HK-2 (cell line): ENCODE measurements at regions not wholly inside any gene's neighbourhood (a gene's known extent, or its start where the extent isn't known, plus 50 kb on each side); places are given as distances from the start of the nearest gene placed in this dataset.

Source experiments
- DNase-seq: peaks from one replicate; pipeline ENCODE4 v3.0.0-alpha.2; 2018; ENCODE audit not compliant: unreplicated experiment

DNA sequence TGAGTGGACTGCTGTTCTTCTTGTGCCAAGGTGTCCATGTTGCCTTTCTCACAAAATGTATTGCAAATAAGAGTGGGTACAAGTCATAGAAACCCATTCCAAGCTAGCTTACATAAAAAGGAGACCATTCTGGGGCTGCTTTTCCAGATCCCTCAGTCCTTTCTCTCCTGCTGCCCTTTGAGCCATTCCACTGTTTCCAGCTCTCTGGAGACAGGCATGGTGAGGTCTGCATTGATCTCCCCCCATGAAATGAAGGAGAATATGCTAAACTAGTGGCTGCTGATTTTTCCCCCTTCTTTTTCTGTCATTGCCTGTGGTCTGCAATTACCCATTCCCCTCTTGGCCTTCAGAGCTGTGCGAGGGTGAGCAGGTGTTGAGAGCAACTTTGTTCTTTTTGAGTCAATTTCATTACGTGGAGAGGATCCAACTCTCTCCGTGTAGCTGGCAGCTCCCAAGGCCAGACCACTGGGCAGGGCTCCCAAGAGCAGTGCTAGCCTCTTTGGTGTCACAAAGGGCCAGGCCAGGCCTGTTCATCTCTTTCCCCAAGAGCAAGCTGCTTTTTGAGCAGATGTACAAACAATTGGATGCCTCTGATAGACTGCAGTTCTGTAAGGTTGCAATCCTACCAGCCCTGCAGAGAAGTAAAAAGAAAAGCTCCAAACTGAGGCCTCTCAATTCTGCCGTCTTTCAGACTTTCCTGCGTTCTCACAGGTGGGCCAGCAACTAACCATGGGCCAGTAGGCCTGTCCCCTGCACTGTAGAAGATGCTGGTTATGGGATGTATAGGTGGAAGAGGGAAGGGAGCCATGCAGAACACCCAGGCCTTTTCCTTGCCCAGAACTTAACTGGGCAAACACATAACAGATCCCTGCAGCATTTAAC is 96.1 kb upstream of the ARMC2 start:
- DNase-seq, result no peak

DNA sequence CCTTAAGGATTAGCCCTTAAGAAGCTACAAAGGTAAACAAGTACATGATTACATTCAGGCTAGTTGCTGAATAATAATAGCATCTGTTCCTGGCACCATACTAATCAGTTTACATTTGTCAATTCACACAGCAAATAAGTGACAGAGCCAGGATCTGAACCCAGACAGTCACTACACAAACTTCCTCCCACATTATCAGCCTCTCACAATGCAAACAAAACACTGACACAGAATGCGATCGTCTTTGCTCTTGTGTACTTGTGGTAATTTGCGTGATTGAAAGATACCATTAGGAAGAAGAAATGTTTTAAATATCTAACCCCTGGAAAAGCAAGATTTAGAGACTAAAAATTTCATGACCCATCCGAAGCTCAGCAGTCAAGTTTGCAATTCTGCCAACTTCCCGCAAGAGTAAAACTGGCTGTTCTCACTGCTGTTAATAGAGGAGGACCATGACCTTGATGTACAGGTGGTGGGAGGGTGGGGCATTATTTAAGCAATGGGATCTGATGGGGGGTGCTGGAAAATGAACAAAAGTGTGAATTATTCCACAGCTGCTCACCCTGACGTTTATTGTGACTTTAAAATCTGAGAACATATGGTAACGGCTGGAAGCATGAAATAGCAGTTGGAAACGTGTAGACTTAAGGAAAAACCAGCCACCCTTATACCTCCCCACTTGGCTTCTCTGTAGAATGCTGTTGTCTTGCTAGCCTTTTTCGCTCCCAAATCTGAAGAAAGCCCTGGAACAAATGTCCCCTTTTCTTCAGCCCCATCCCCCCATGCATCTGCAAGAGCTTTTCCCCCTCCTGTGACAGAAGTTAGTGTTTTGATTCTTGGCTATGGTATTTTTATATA is 95.3 kb upstream of the ARMC2 start:
- DNase-seq, result no peak

DNA sequence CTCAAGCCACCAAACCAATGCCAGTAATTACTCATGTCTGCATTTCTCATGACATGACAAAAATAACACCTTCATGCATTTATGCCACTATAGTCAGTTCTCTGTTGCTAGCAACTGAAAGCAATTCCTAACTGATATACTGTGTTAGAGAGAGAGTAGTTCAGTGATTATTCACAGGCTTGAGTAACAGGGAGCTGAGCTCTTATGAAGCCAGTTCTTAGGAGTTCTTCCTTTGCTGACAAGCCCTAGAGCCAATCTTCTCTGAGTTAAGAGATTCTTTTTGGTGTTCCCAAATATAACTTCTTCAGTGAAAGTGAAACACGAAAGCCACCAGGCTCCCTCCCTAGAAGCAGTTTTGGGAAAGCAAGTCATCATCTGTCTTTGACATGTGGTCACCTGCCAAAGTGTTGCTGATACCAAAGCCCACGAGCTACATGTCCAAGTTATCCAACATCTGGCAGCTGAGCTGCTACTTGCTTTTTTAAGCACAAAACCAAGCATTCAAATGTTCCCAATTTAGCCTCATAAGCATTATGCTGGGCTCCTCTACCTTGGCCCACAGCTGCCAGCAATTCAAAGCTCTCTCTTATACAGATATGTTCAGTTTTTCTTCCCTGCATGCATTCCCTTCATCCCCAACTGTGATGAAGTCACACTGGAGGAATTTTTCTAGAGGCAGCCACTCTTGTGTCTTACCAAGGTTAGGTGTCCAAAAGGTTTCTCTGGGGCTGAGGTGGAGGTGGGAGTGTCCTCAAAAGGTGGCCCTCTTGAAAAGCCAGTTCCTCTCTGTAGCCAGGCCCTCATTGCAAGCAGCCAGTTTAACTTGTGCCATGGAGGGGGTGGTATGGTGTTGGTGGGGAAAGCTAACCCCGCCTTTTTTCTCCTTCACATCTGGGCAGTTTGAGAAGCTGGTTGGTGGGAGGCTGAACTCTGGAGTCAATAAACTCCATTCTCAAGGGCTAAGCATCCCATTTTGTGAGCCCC is 92.7 kb upstream of the ARMC2 start:
- DNase-seq, result no peak

DNA sequence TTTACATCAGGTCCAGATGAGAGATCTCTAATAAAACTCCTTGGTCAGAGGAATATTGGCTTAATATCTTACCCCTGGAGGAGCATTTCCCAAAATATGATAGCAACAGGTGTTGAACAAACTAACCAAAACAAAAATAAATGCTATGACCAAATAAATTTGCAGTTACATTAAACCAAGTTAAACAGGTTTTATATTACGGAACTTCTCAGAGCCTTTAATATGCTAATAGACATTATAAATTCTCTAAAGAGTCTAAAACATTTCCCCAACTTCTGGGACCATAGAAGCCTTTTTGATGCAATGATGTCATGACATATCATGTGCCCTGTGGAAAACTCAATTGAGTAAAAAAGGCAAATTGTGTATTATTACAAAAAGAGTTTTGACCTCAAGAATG is 90.9 kb upstream of the ARMC2 start:
- DNase-seq, result no peak

DNA sequence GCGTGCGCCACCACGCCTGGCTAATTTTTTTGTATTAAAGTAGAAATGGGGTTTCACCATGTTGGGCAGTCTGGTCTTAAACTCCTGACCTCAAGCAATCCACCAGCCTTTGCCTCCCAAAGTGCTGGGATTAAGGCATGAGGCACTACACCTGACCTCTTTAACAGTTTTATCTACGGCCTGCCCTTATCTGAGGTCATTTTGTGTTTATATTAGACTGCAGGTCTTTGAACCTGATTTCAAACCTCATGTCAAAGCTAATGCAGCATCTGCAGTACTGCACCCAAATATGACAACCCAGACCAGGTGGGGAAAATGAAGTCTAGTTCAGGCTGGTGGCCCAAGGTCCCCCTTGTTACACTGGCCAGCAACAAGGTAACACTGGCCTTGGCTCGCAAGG is 89.3 kb upstream of the ARMC2 start:
- DNase-seq, result no peak

DNA sequence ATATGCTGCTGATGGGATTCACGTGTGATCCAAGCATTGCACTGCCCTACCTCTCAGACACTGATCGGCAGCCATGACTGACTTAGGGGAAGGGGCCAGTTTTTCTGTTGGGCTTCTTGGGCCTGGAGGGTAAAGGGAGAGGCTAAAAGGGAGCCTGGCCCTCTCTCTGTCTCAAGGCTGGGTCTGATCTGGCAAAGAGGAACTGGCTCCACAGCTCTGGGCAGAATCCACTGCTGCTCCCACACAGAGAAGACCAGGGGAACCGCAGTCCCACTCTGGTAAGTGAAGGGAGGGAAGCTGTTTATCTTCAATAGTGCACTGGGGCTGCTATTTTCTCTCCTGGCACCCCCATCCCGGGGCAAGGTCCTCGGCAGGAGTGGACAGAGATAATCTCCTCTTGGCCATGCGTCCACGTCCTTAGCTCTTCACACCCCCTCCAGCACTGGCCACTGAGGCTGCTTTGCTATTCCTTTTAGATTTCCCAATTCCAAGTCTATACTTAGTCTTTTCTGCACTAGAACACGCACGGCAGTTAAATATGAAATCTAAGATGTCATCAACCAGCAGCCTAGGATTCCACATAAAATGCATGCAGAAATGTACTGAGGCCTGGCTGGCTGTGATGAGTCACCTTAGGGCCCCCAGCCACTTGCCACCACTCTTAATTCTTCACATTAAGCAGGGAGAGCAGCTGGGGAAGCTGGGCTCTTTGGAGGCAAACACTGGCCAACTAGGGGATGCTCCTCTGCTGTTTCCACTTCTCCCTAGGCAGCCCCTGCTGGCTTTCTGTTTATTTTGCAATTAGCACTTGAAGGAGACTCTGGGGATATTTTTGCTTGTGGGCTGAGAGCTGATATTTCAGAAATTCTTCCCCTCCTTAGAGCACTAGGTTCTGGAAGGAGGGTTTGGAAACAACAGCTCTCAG is 87.8 kb upstream of the ARMC2 start:
- no peak for DNase-seq

DNA sequence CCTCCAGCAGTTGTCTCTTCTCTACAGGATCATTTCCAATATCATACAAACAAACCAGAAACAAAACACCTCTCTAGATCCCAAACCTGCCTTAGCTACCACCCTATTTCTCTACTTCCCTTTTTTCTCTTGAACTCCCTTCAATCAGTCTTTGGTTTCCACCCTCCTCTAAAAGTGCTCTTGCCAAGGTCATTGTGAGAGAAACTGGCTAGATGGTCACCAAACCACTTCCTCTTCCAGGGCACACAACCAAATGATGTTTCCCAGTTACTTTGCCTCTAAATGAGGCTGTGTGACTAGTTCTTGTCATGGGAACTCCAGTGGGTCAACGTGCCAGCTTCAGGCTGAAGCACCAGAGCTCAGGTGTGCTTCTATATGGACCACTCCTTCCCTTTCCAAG is 85.8 kb upstream of the ARMC2 start:
- no peak for DNase-seq

DNA sequence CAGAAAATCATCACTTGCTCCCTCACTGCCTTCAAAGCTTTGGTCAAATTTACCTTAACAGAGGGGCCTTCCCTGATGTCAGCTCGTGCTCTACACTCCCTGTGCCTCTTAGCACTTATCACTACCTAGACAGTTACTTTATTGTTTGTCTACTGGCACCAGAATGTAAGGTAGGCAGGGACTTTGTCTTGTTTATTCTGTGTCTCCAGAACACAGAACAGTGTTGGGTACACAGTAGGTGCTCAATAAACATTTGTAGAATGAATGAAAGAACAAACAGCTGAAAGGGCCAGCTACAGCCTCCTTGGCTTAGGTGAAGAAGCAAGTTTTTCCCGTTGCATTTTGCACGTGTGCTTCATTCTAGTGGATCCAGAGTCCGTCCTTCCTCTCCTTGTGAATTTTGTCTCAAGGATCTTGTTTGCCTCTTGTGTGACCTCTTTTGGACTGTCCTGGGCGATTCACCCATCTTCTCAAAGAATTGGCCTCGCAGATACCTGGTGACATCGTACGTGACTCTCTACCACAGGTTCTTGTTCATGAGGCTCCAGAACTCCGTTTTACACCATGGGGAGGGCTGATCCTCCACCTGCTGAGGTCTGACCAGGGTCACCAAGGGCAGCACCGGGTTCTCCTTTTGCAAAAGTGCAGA is 84.2 kb upstream of the ARMC2 start:
- DNase-seq, result no peak

DNA sequence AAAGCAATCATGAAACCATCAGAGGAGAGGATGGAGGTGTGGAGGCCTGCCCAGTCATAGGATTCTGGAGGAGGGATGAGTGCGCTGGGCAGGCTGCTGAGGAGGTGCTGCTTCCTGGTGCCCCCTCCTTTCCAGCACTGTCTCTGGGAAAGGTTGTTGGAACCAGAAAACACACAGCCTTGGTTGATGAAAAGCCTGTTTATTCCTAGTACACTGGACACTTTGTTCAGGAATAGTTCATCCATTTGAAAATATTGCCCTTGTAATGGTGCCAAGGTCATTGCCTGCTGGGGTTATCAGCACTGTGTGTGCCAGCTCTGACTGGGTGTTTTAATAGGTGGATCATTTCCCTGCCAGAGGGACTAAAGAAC is 83.7 kb upstream of the ARMC2 start:
- no peak for DNase-seq

DNA sequence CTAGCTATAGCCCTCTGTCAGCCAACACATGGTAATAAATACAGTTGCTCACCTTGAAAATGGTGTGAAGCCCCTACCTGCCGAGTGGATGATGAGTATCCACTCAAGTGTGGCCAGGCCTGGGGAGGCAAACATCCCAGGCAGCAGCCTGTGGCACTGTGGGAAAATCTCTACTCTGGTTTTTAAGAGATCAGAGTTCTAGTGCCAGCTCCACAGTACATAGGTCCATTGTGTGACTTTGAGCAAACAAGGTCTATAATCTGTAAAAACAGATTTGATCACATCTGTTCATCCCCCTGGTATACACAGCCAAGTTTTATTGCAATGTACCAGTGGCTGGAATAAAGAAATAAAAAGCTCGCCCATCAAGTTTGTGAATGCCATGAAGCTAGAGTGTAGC is 82.7 kb upstream of the ARMC2 start:
- no peak for DNase-seq

DNA sequence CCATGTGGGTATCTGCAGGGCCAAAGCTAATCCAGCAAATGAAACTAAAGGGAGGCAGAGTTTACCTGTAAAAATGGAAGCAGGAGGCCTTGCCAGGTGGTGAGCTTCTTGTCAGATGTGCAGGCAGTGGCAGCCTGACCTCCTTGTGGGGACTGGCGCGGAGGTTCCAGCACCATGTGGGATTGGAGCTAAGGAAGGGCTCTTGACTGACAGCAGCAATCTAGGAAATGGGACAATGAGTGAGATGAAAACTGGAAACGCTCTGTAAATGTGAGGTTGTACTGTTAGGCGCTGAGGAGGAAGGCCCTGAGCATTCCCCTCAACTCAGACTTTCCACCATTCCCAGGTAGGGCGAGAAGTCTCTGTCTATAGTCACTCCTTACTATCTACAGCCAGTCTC is 81.8 kb upstream of the ARMC2 start:
- DNase-seq, result no peak

DNA sequence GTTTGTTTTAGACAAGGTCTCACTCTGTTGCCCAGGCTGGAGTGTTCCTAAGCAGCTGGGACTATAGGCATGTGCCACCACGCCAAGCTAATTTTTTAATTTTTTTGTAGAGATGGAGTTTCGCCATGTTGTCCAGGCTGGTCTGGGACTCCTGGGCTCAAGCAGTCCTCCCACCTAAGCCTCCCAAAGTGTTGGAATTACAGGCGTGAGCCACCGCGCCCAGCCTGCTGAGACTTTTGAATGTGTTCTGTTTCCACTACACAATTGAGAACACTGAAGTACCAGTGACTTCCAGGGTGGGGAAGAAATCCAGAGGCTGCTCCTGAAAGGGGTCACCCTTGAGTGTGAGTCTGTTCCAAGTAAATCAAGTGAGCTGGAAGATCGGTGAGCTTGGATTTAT is 81.3 kb upstream of the ARMC2 start:
- no peak for DNase-seq

DNA sequence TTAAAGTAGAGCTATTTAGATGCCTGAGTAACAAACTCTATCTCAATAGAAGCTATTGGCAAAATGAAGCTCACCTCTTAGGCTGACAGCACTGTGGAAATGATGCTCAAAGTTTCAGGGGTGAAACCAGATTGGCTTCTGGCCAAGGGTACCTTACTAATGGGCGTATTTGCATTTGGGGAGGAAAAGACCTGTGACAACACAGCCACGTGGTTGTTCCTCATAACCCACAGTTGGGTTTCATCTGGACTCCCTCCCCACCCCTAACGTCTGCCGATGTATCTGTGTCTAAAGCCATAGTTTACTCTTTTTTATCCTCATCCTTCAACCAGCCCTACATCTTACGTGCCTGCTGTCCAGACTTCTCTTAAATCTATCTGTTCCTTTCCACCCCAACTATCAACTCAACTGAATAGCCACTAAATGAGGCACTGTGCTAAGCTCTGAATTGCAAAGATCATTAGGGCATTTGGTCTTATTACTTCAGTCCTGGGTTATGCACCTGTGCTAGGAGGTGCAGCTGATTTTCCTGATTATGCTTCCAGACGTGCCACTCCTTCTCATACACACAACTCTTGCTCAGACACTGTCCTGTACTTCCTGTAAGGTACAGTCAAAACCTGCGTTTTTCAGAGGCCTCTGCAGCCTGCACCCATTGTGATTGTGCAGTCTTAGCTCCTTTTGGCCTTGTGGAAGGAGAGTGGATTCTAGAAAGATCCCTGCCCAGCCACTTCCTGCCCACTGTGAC is 80.6 kb upstream of the ARMC2 start:
- no peak for DNase-seq

DNA sequence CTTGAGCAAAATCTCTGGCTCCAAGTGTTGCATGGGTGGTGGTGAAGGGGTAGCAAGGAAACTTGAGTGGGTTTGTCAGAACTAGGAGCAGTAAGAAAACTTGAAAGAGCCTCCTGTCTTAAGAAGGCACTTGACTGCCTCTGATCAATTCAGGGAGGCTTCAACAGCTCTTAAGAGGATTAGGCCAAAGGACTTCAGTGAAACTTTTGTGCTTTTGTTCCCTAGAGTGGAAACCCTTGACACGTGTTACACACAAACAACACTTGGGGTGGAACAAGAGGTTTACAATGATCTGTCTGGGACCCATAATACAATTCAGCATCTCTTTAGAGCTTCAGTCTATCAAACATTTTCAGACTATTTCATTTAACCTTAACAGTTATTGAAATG is 80.1 kb upstream of the ARMC2 start:
- DNase-seq, result no peak

DNA sequence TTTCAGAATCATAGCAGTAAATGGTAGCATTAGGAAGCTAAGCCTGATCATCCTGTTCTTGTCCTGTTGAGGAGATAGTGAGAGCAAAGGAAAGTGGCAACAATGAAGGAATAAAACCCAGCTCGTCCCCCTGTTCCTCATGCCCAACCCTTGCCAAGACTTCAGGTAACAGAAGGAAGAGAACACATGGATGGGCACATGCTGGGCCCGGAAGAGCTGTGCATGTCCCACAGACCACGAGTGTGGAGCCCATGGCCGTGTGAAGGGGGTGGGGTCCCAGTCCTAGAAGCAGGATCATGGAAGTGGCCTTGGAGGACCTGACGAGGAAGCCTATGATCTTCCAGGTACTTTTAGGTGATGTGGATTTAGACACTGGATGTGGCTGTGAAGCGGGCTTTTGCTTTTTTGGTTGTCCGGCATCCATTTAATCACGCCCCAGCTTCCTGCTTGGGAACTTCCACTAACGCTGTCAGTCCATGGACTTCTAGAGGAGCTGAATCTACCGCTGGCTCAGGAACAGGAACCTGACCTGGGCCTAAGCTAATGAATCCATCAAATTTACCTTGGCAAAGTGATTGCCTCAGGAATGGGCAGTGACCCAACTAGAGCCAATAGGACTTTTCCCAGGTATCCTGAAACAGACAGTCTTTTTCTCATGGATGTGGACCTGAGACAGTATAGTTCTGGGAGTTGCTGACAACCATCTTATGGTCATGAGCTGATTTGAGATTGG is 79.3 kb upstream of the ARMC2 start:
- no peak for DNase-seq

DNA sequence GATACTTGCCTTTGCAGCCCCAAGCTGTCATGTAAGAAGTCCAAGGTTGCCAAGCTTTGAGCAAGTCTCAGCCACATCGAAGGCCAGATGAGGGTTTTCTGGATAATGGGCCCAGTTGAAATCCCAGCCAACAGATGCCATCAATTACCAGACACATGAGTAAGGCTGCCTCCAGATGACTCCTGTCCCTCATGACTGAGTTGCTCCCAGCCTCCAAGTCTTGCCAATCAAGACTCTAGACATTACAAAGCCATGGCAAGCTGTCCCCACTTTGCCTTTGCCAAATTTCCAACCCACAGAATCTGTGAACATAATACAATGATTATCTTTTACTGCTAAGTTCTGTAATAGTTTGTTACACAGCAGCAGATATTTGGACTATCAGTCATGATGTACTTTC is 76.8 kb upstream of the ARMC2 start:
- DNase-seq, result no peak

DNA sequence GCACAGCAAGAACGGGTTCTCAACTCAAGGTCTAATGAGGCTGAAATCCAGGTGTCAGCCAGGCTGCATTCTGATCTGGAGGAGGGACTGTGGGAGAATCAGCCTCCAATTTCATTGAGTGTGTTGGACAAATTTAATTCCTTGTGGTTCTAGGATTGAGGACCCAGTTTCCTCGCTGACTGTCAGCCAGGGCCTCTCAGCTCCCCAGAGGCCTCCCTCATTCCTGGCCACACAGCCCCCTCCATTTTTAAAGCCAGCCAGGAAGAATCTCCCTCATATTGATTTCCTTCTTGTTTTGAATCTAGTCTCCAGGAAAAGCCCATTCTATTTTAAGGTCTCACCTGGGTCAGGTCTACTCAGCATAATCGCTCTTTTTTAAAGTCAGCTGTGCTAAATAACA is 73.7 kb upstream of the ARMC2 start:
- DNase-seq, result no peak

DNA sequence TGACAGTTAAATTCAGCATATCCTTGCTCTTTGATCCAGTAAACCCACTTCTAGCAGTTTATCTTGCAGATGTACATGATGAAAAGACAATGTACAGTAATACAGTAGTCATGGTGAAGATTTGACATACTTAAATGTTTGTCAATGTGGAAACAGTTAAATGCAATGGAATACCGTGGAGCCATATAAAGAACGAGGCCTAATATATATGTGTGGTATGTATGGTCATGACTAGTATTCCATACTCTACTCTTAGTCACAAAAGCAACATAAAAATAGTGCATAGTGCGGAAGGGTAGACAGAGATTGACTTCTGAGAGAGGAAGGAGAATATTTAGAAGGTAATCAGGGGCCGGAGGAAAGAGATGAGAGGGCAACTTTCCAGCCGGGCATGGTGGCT is 70.7 kb upstream of the ARMC2 start:
- no peak for DNase-seq
